ENCODE measurements at regions not wholly inside any gene's neighbourhood (a gene's known extent, or its start where the extent isn't known, plus 50 kb on each side); places are given as distances from the start of the nearest gene placed in this dataset.
"Not testable (repeated sequence)": the region's sequence is repeated elsewhere in the genome, so short reads cannot be mapped to it uniquely, and the experiment has no call there.

GRCh38 chr2:199533873-199534272 lies 76.1 kb upstream of the SATB2 start:
- H3K4me1 ChIP-seq (ENCODE audit: control insufficient read depth in 1 of 2, extremely low read depth in 1 of 2, insufficient read depth in 2 of 2, low read length in 2 of 2); H3K9me3 ChIP-seq; H3K4me3 Mint-ChIP-seq; POLR2A ChIA-PET; H3K9me3 Mint-ChIP-seq; DNase-seq; H3K36me3 Mint-ChIP-seq; CTCF ChIA-PET; H3K27ac ChIP-seq (ENCODE audit: low read length); H3K36me3 ChIP-seq (ENCODE audit: control insufficient read depth in 2 of 2, extremely low read depth in 1 of 2, insufficient read depth in 1 of 2, low read length in 1 of 2); H3K4me1 Mint-ChIP-seq; H3K27ac Mint-ChIP-seq; ATAC-seq (replicated peaks in 1 of 4); H3K27me3 ChIP-seq (replicated peaks in 1 of 2; ENCODE audit: control insufficient read depth in 2 of 2, extremely low read depth in 1 of 2, insufficient read depth in 2 of 2, low read length in 1 of 2); H3K4me3 ChIP-seq (ENCODE audit: control insufficient read depth in 1 of 2, extremely low read depth in 1 of 2, low read length in 1 of 2); H3K27me3 Mint-ChIP-seq: not testable (repeated sequence)
- no CpG with 5 or more reads among the region's 3 CpGs for WGBS (ENCODE audit: insufficient coverage)

- no peaks in the 10 kb centered on the region for H3K27me3 ChIP-seq (replicated peaks in 1 of 2; ENCODE audit: control insufficient read depth in 2 of 2, extremely low read depth in 1 of 2, insufficient read depth in 2 of 2, low read length in 1 of 2)
- no peak overlapping the region for H3K4me3 Mint-ChIP-seq
- WGBS (ENCODE audit: insufficient coverage), result 50% methylated on average over 1 of the region's 1 CpG
- ATAC-seq (replicated peaks in 1 of 4) (no peak), DNase-seq (no peak)
- no peak overlapping the region for H3K27ac Mint-ChIP-seq
- no peaks in the 10 kb centered on the region for H3K36me3 Mint-ChIP-seq
- no peaks in the 10 kb centered on the region for H3K4me1 ChIP-seq (ENCODE audit: control insufficient read depth in 1 of 2, extremely low read depth in 1 of 2, insufficient read depth in 2 of 2, low read length in 2 of 2)
- H3K9me3 Mint-ChIP-seq, result peaks cover 5 to 9% (median 7%) of the 10 kb centered on the region in 3 donors
- H3K27me3 Mint-ChIP-seq, result peaks cover 2 to 10% of the 10 kb centered on the region in 2 donors
- no peak overlapping the region for H3K27ac ChIP-seq (ENCODE audit: low read length)
- no peak overlapping the region for H3K4me3 ChIP-seq (ENCODE audit: control insufficient read depth in 1 of 2, extremely low read depth in 1 of 2, low read length in 1 of 2)
- H3K9me3 ChIP-seq, result no peaks in the 10 kb centered on the region
- no peaks in the 10 kb centered on the region for H3K36me3 ChIP-seq (ENCODE audit: control insufficient read depth in 2 of 2, extremely low read depth in 1 of 2, insufficient read depth in 1 of 2, low read length in 1 of 2)
- ChIA-PET CTCF (no interaction called here), POLR2A (no interaction called here)
- no peaks in the 10 kb centered on the region for H3K4me1 Mint-ChIP-seq
Measured at GRCh38 chr2:199527071-199527470, 69.3 kb upstream of the SATB2 start.

DNA sequence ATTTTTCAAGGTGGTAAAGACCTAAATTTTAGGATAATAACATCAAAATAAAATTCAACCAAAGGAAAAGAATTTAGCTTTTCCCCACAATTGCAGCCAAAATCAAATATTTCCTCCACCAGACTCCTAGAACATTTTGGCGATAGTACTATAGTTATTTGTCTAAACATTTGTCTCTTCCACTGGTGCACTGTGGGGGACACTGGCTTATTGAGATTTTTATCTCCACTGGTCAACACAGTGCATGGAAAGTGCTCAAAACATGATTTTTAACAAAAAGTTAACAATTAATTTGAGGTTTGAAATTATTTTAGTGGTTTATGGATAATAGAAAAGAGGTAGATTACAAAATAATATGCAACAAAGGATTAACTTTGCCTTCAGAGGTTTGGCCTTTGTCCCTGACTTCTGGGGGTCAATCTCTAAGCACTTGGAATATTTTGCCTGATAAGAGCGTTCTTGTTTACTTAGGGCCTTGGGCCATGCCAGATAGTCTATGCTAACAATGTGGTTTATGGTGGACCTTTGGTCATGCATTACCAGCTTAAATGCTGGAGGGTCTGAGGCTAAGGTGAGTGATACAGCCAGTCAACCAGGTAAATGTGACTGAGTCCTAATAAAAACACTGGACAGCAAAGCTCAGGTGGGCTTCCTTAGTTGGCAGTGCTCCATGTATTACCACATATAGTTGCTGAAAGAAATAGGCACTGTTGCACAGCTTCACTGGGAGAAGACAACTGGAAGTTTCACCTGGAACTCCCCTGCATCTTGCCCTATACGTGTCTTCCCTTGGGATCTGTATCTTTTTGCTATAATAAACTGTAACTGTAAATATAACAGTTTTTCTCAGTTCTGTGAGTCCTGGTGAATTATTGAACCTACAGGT lies 67.2 kb upstream of the SATB2 start:
- Mint-ChIP-seq H3K27me3 (peaks cover 2 to 10% of the 10 kb centered on the region in 2 donors), H3K4me3 (no peak overlapping the region), H3K36me3 (no peaks in the 10 kb centered on the region), H3K9me3 (no peaks in the 10 kb centered on the region), H3K27ac (no peak overlapping the region), H3K4me1 (no peaks in the 10 kb centered on the region)
- Histone ChIP-seq H3K4me1 (ENCODE audit: control insufficient read depth in 1 of 2, extremely low read depth in 1 of 2, insufficient read depth in 2 of 2, low read length in 2 of 2) (no peaks in the 10 kb centered on the region), H3K4me3 (ENCODE audit: control insufficient read depth in 1 of 2, extremely low read depth in 1 of 2, low read length in 1 of 2) (no peak overlapping the region), H3K27ac (ENCODE audit: low read length) (no peak overlapping the region), H3K36me3 (ENCODE audit: control insufficient read depth in 2 of 2, extremely low read depth in 1 of 2, insufficient read depth in 1 of 2, low read length in 1 of 2) (no peaks in the 10 kb centered on the region), H3K27me3 (replicated peaks in 1 of 2; ENCODE audit: control insufficient read depth in 2 of 2, extremely low read depth in 1 of 2, insufficient read depth in 2 of 2, low read length in 1 of 2) (no peaks in the 10 kb centered on the region), H3K9me3 (no peaks in the 10 kb centered on the region)
- ChIA-PET POLR2A (no interaction called here), CTCF (interaction anchor here in 1 of 2 donors (0.5 kb wide), 1 partner anchor 21 kb away, joined by 4 read pairs; no protein-coding TSS in a partner anchor)
- ATAC-seq (replicated peaks in 1 of 4) (no peak), DNase-seq (no peak)
- WGBS (ENCODE audit: insufficient coverage), result 70% methylated on average over 1 of the region's 3 CpGs

DNA sequence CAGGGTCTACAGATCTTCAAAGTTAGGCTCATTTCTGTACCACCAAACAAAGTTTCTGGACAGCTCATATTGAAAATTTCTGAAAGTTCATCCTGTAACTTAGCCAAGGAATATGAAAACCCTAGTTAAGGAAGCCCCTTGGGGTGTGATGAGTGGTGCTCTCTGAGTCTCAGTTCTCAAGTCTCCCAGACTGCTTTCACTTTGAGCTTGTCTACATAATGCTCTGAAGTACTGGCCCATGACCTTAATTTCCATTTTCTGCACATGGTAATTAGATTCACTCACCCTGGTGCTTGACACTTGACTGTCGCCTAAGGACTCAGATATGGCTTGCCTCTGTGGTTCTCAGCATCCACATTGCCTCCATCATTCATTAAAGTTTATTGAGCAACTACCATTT lies 51.7 kb upstream of the SATB2 start:
- ChIA-PET POLR2A (no interaction called here), CTCF (no interaction called here)
- no peak for ATAC-seq (replicated peaks in 1 of 4)
- Mint-ChIP-seq H3K9me3 (peaks cover 0 to 4% (median 0%) of the 10 kb centered on the region in 3 donors), H3K27ac (no peak overlapping the region), H3K27me3 (peaks cover 14 to 35% of the 10 kb centered on the region in 2 donors), H3K4me3 (no peak overlapping the region), H3K36me3 (no peaks in the 10 kb centered on the region), H3K4me1 (no peaks in the 10 kb centered on the region)
- peaks cover 0 to 7% of the 10 kb centered on the region in 2 experiments for H3K27me3 ChIP-seq (replicated peaks in 1 of 2; ENCODE audit: control insufficient read depth in 2 of 2, extremely low read depth in 1 of 2, insufficient read depth in 2 of 2, low read length in 1 of 2)
- no peak overlapping the region for H3K27ac ChIP-seq (ENCODE audit: low read length)
- 64% methylated on average over 1 of the region's 1 CpG for WGBS (ENCODE audit: insufficient coverage)
- no peaks in the 10 kb centered on the region for H3K36me3 ChIP-seq (ENCODE audit: control insufficient read depth in 2 of 2, extremely low read depth in 1 of 2, insufficient read depth in 1 of 2, low read length in 1 of 2)
- H3K9me3 ChIP-seq, result no peaks in the 10 kb centered on the region
- H3K4me3 ChIP-seq (ENCODE audit: control insufficient read depth in 1 of 2, extremely low read depth in 1 of 2, low read length in 1 of 2), result no peak overlapping the region
- DNase-seq, result no peak
- no peaks in the 10 kb centered on the region for H3K4me1 ChIP-seq (ENCODE audit: control insufficient read depth in 1 of 2, extremely low read depth in 1 of 2, insufficient read depth in 2 of 2, low read length in 2 of 2)
